ENCODE measurements at regions not wholly inside any gene's neighbourhood (a gene's known extent, or its start where the extent isn't known, plus 50 kb on each side); places are given as distances from the start of the nearest gene placed in this dataset.

DNA sequence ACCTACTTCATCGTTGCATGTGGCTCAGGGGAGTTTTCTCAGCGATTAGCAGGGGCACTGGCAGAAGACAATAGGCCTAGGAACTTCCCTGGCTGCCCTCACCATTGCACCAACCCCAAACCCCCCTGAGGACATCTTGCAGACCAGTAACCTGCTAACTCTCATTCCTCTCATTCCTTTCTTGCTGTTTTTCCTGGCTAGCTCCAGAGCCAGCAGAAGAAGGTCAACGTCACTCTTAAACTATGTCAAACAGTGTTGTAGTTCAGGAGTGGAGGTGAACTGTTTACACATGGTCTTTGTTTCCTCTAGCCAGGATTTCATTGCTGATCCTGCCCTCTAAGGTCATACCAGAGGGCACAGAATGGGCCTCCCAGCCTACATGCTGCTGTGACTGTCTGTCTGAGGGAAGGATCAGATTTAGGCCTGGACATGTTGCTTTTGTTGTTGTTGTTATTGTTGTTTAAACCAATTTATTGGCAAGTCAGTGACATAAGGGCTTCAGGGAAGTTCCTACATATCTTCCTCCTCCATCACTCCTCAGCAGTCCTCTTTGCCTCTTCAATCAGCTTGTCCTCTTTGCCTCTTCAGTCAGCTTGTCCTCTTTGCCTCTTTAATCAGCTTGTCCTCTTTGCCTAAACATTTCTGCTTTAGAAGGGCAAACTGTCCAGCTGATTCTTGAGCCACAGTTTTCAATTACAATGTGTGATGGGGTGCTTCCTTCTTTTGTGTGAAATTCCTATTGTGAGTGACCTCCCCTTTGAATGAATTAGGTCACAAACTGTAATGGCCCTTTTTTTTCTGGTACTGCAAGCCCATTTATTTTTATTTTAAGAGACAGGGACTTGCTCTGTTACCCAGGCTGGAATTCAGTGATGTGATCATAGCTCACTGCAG lies 471.9 kb upstream of the TNP1 start (continued):
- TF ChIP-seq ZNF710 (CRISPR knock-in tag; IDR thresholded peaks at IDR 0.05; ENCODE audit: borderline replicate concordance) (peak; percentile 97), TARDBP (CRISPR knock-in tag; IDR thresholded peaks at IDR 0.05) (peak; percentile 98), ARNT (IDR thresholded peaks at IDR 0.05) (no peak), ASH2L (IDR thresholded peaks at IDR 0.05; ENCODE audit: insufficient read length, low read depth, low read length) (peak; percentile 91), AGO1 (IDR thresholded peaks at IDR 0.05; ENCODE audit: low read depth, low read length, poor library complexity, severe bottlenecking) (no peak), ZBTB38 (CRISPR knock-in tag; IDR thresholded peaks at IDR 0.05) (no peak), RAD21 (CRISPR knock-in tag; IDR thresholded peaks at IDR 0.05) (no peak), NCOA5 (CRISPR knock-in tag; IDR thresholded peaks at IDR 0.05) (0 out of 2 replicates have a peak, but pooled peaks have one; percentile 21), CTCF (CRISPR knock-in tag; IDR thresholded peaks at IDR 0.05) (no peak), PCBP1 (IDR thresholded peaks at IDR 0.05; ENCODE audit: borderline replicate concordance, low read depth, low read length) (no peak), ZBTB4 (CRISPR knock-in tag; IDR thresholded peaks at IDR 0.05; ENCODE audit: borderline replicate concordance) (peak; percentile 92; the same call in 1 of the 2 replicates), RXRA (CRISPR knock-in tag; IDR thresholded peaks at IDR 0.05) (peak; percentile 81; the same call in 1 of the 2 replicates)
- TF ChIP-seq, protein P1, sequence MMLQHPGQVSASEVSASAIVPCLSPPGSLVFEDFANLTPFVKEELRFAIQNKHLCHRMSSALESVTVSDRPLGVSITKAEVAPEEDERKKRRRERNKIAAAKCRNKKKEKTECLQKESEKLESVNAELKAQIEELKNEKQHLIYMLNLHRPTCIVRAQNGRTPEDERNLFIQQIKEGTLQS (CRISPR knock-in tag; IDR thresholded peaks at IDR 0.05), result peak; percentile 92
- TF ChIP-seq, protein P2, sequence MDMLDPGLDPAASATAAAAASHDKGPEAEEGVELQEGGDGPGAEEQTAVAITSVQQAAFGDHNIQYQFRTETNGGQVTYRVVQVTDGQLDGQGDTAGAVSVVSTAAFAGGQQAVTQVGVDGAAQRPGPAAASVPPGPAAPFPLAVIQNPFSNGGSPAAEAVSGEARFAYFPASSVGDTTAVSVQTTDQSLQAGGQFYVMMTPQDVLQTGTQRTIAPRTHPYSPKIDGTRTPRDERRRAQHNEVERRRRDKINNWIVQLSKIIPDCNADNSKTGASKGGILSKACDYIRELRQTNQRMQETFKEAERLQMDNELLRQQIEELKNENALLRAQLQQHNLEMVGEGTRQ (IDR thresholded peaks at IDR 0.05; ENCODE audit: low read depth, low read length), result no peak
- TF ChIP-seq, protein P2 (CRISPR knock-in tag; IDR thresholded peaks at IDR 0.05; ENCODE audit: borderline replicate concordance), result no peak
